Loucy (cell line): ENCODE measurements at regions not wholly inside any gene's neighbourhood (a gene's known extent, or its start where the extent isn't known, plus 50 kb on each side); places are given as distances from the start of the nearest gene placed in this dataset.

Experiments used
- H2AFZ ChIP-seq: fragments of 200-600 bp; sonication (generic); 2 replicates; pipeline ENCODE4 v1.6.0; 2016; ENCODE audit warnings: antibody characterized with exemption, mild to moderate bottlenecking, low read length, moderate library complexity
- H3F3A ChIP-seq: fragments of 200-600 bp; 2 replicates; pipeline ENCODE4 v1.6.0; 2016; ENCODE audit warnings: antibody characterized with exemption, low read depth, mild to moderate bottlenecking
- H3K27me3 ChIP-seq: fragments of 200-600 bp; sonication (generic); 2 replicates; pipeline ENCODE4 v1.6.1; 2014; ENCODE audit warnings: low read length, mild to moderate bottlenecking; ENCODE audit not compliant: insufficient read depth, poor library complexity, severe bottlenecking
- H3K36me3 ChIP-seq: fragments of 200-600 bp; sonication (generic); 2 replicates; pipeline ENCODE4 v1.6.1; 2016; ENCODE audit warnings: low read length; ENCODE audit not compliant: insufficient read depth
- H3K4me1 ChIP-seq: fragments of 200-600 bp; sonication (generic); 2 replicates; pipeline ENCODE4 v1.5.1; 2014; ENCODE audit warnings: low read length, mild to moderate bottlenecking; ENCODE audit not compliant: insufficient read depth, poor library complexity, severe bottlenecking
- H3K4me2 ChIP-seq: fragments of 200-600 bp; sonication (generic); 2 replicates; pipeline ENCODE4 v1.6.0; 2014; ENCODE audit warnings: antibody characterized with exemption, low read length, low read depth, mild to moderate bottlenecking; ENCODE audit not compliant: poor library complexity, severe bottlenecking
- H3K4me3 ChIP-seq: fragments of 200-600 bp; sonication (generic); 2 replicates; pipeline ENCODE4 v1.5.1; 2014; ENCODE audit warnings: low read length, mild to moderate bottlenecking, mixed read lengths; ENCODE audit not compliant: poor library complexity, severe bottlenecking
- H3K79me2 ChIP-seq: fragments of 200-600 bp; sonication (generic); 2 replicates; pipeline ENCODE4 v1.6.1; 2014; ENCODE audit warnings: low read length; ENCODE audit not compliant: insufficient read depth
- H3K9ac ChIP-seq: fragments of 200-600 bp; sonication (generic); 2 replicates; pipeline ENCODE4 v1.6.0; 2014; ENCODE audit warnings: mild to moderate bottlenecking, low read depth, low read length, moderate library complexity; ENCODE audit not compliant: poor library complexity, severe bottlenecking
- H3K9me2 ChIP-seq: fragments of 200-600 bp; sonication (generic); replicated peaks from 2 replicates; pipeline ENCODE4 v1.6.1; 2016; ENCODE audit warnings: low read depth, low read length, mixed read lengths
- H3K9me3 ChIP-seq: fragments of 200-600 bp; sonication (generic); 2 replicates; pipeline ENCODE4 v1.6.1; 2014; ENCODE audit warnings: mild to moderate bottlenecking, antibody characterized with exemption, low read length, low read depth; ENCODE audit not compliant: insufficient read depth
- H4K20me1 ChIP-seq: fragments of 200-600 bp; sonication (generic); 2 replicates; pipeline ENCODE4 v1.6.0; 2014; ENCODE audit warnings: antibody characterized with exemption, low read length, mild to moderate bottlenecking; ENCODE audit not compliant: insufficient read depth, poor library complexity, severe bottlenecking
- EZH2phosphoT487 ChIP-seq: fragments of 200-600 bp; IDR thresholded peaks from 2 replicates; pipeline ENCODE4 v1.6.1; 2018; ENCODE audit warnings: antibody characterized with exemption, mild to moderate bottlenecking, moderate library complexity, borderline replicate concordance
- TF ChIP-seq, protein P1 (sequence below): fragments of 200-600 bp; sonication (generic); conservative IDR thresholded peaks from 2 replicates; pipeline ENCODE4 v1.5.1; 2014; ENCODE audit warnings: mild to moderate bottlenecking, antibody characterized with exemption, low read length

DNA sequence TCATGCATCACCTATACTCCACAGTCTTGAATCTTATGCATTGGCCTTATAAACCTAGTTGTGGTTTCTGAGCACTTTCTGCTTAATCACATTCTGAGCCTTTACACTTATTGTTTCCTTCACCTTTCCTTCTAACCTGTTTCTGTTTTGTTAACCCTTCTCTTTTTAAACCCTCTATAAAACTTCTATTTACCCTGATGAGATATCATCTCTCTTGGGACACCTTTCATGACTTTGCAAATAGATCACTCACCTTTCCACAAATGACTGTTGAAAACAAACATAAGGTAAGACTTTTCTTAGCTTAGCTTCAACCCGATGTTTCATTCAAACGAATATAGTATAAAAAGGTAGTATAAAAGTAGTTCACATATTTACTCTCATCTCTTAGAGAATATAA, 483.6 kb downstream of the FAM181B start:
- Histone ChIP-seq H3K9me2 (no peaks in the 10 kb centered on the region), H3K27me3 (no peaks in the 10 kb centered on the region), H3K36me3 (no peaks in the 10 kb centered on the region), H2AFZ (no peak overlapping the region), H3K4me1 (no peaks in the 10 kb centered on the region), H3K9me3 (no peaks in the 10 kb centered on the region), H3K4me2 (no peak overlapping the region), H4K20me1 (no peaks in the 10 kb centered on the region), H3K9ac (no peak overlapping the region), H3F3A (no peaks in the 10 kb centered on the region), H3K79me2 (no peaks in the 10 kb centered on the region), H3K4me3 (no peak overlapping the region)
- TF ChIP-seq, protein P1, sequence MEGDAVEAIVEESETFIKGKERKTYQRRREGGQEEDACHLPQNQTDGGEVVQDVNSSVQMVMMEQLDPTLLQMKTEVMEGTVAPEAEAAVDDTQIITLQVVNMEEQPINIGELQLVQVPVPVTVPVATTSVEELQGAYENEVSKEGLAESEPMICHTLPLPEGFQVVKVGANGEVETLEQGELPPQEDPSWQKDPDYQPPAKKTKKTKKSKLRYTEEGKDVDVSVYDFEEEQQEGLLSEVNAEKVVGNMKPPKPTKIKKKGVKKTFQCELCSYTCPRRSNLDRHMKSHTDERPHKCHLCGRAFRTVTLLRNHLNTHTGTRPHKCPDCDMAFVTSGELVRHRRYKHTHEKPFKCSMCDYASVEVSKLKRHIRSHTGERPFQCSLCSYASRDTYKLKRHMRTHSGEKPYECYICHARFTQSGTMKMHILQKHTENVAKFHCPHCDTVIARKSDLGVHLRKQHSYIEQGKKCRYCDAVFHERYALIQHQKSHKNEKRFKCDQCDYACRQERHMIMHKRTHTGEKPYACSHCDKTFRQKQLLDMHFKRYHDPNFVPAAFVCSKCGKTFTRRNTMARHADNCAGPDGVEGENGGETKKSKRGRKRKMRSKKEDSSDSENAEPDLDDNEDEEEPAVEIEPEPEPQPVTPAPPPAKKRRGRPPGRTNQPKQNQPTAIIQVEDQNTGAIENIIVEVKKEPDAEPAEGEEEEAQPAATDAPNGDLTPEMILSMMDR = no peak
- TF ChIP-seq EZH2phosphoT487 = no peak

- Histone ChIP-seq H3K4me3 (no peak overlapping the region), H2AFZ (no peak overlapping the region)
- no peak for TF ChIP-seq EZH2phosphoT487
- TF ChIP-seq, protein P1 = no peak
These were observed 486.7 kb downstream of the FAM181B start for GRCh38 chr11:82246926-82247325.

GRCh38 chr11:82239498-82239897, 494.2 kb downstream of the FAM181B start:
- H3K36me3 ChIP-seq = no peaks in the 10 kb centered on the region
- no peak overlapping the region for H2AFZ ChIP-seq
- no peak overlapping the region for H3K9ac ChIP-seq
- no peaks in the 10 kb centered on the region for H3K79me2 ChIP-seq
- no peaks in the 10 kb centered on the region for H3F3A ChIP-seq
- H3K4me2 ChIP-seq = no peak overlapping the region
- H3K27me3 ChIP-seq = no peaks in the 10 kb centered on the region
- TF ChIP-seq EZH2phosphoT487 = no peak
- TF ChIP-seq, protein P1 = no peak
- H3K4me3 ChIP-seq = no peak overlapping the region
- H3K9me3 ChIP-seq = no peaks in the 10 kb centered on the region; the same call in 1 of the 2 replicates
- no peaks in the 10 kb centered on the region for H4K20me1 ChIP-seq
- H3K9me2 ChIP-seq = no peaks in the 10 kb centered on the region
- H3K4me1 ChIP-seq = no peaks in the 10 kb centered on the region

More at GRCh38 chr11:82246926-82247325, 486.7 kb downstream of the FAM181B start:
- Histone ChIP-seq H3K9me3 (no peaks in the 10 kb centered on the region), H3F3A (no peaks in the 10 kb centered on the region), H3K4me1 (no peaks in the 10 kb centered on the region), H3K36me3 (no peaks in the 10 kb centered on the region), H3K4me2 (no peak overlapping the region), H3K9me2 (no peaks in the 10 kb centered on the region), H3K9ac (no peak overlapping the region), H4K20me1 (no peaks in the 10 kb centered on the region), H3K79me2 (no peaks in the 10 kb centered on the region), H3K27me3 (no peaks in the 10 kb centered on the region)
